ENCODE measurements at regions not wholly inside any gene's neighbourhood (a gene's known extent, or its start where the extent isn't known, plus 50 kb on each side); places are given as distances from the start of the nearest gene placed in this dataset.

DNA sequence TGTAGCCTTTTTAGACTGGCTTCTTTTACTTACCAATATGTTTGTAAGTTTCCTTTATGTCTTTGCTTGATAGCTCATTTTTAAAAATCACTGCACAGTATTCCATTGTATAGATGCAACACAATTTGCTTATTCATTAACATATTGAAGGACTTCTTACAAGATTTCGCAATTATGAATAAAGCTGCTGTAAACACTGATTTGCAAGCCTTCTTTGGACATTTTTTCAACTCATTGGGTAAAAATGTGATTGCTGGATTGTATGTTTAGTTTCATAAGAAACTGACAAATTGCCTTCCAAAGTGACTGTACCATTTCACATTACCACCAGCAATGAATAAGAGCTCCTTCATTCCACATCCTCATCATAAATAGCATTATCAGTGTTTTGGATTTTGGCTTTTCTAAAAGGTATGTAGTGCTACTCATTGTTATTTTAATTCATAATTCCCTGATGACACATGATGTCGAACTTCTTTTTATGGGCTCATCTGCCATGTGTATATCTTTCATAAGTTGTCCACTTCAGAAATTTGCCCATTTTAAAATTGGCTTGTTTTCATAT is 80.7 kb downstream of the TFAP2B start:
- Mint-ChIP-seq H3K9me3 (peaks cover 5% of the 10 kb centered on the region), H3K27ac (no peak overlapping the region), H3K4me1 (no peaks in the 10 kb centered on the region), H3K4me3 (no peak overlapping the region), H3K27me3 (ENCODE audit: insufficient read depth, low read depth) (no peaks in the 10 kb centered on the region), H3K36me3 (no peaks in the 10 kb centered on the region)
- H3K27me3 ChIP-seq, result no peaks in the 10 kb centered on the region
- H3K4me1 ChIP-seq, result no peaks in the 10 kb centered on the region
- H3K36me3 ChIP-seq, result no peaks in the 10 kb centered on the region
- H3K79me2 ChIP-seq (ENCODE audit: low read depth), result no peaks in the 10 kb centered on the region
- no peaks in the 10 kb centered on the region for H4K20me1 ChIP-seq (ENCODE audit: low read depth)
- no peak overlapping the region for H2AFZ ChIP-seq (replicated peaks)
- no peak overlapping the region for H3K4me2 ChIP-seq
- no peak for DNase-seq (ENCODE audit: low spot score)
- no peak overlapping the region for H3K9ac ChIP-seq
- H3F3A ChIP-seq (ENCODE audit: low read depth), result no peaks in the 10 kb centered on the region
- TF ChIP-seq EZH2phosphoT487 (IDR thresholded peaks at IDR 0.05), result no peak
- TF ChIP-seq, protein P1, sequence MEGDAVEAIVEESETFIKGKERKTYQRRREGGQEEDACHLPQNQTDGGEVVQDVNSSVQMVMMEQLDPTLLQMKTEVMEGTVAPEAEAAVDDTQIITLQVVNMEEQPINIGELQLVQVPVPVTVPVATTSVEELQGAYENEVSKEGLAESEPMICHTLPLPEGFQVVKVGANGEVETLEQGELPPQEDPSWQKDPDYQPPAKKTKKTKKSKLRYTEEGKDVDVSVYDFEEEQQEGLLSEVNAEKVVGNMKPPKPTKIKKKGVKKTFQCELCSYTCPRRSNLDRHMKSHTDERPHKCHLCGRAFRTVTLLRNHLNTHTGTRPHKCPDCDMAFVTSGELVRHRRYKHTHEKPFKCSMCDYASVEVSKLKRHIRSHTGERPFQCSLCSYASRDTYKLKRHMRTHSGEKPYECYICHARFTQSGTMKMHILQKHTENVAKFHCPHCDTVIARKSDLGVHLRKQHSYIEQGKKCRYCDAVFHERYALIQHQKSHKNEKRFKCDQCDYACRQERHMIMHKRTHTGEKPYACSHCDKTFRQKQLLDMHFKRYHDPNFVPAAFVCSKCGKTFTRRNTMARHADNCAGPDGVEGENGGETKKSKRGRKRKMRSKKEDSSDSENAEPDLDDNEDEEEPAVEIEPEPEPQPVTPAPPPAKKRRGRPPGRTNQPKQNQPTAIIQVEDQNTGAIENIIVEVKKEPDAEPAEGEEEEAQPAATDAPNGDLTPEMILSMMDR (IDR thresholded peaks at IDR 0.05), result no peak
- no peak for TF ChIP-seq EZH2 (IDR thresholded peaks at IDR 0.05)
- no peak overlapping the region for H3K27ac ChIP-seq
- no peak overlapping the region for H3K4me3 ChIP-seq
- H3K9me3 ChIP-seq (ENCODE audit: low read depth), result no peaks in the 10 kb centered on the region

- no peaks in the 10 kb centered on the region for H4K20me1 ChIP-seq (ENCODE audit: low read depth)
- no peak overlapping the region for H3K4me3 Mint-ChIP-seq
- no peaks in the 10 kb centered on the region for H3K4me1 ChIP-seq
- H3K9me3 Mint-ChIP-seq, result no peaks in the 10 kb centered on the region
- no peaks in the 10 kb centered on the region for H3K27me3 ChIP-seq
- H2AFZ ChIP-seq (replicated peaks), result no peak overlapping the region
- no peaks in the 10 kb centered on the region for H3K27me3 Mint-ChIP-seq (ENCODE audit: insufficient read depth, low read depth)
- H3K9ac ChIP-seq, result no peak overlapping the region
- no peak overlapping the region for H3K4me3 ChIP-seq
- no peak for TF ChIP-seq EZH2phosphoT487 (IDR thresholded peaks at IDR 0.05)
- TF ChIP-seq, protein P1 (IDR thresholded peaks at IDR 0.05), result no peak
- TF ChIP-seq EZH2 (IDR thresholded peaks at IDR 0.05), result no peak
- no peaks in the 10 kb centered on the region for H3K4me1 Mint-ChIP-seq
- no peak overlapping the region for H3K27ac ChIP-seq
- no peak overlapping the region for H3K27ac Mint-ChIP-seq
- H3K36me3 ChIP-seq, result no peaks in the 10 kb centered on the region
- H3K36me3 Mint-ChIP-seq, result no peaks in the 10 kb centered on the region
- no peaks in the 10 kb centered on the region for H3K79me2 ChIP-seq (ENCODE audit: low read depth)
- no peak overlapping the region for H3K4me2 ChIP-seq
- no peaks in the 10 kb centered on the region for H3F3A ChIP-seq (ENCODE audit: low read depth)
- H3K9me3 ChIP-seq (ENCODE audit: low read depth), result no peaks in the 10 kb centered on the region
- no peak for DNase-seq (ENCODE audit: low spot score)
These were observed 83.6 kb downstream of the TFAP2B start for GRCh38 chr6:50902260-50902659.

GRCh38 chr6:50905297-50905696 is 86.6 kb downstream of the TFAP2B start:
- DNase-seq (ENCODE audit: low spot score), result no peak
- no peak overlapping the region for H3K9ac ChIP-seq
- H3K9me3 ChIP-seq (ENCODE audit: low read depth), result no peaks in the 10 kb centered on the region
- TF ChIP-seq, protein P1 (IDR thresholded peaks at IDR 0.05), result no peak
- no peak for TF ChIP-seq EZH2 (IDR thresholded peaks at IDR 0.05)
- TF ChIP-seq EZH2phosphoT487 (IDR thresholded peaks at IDR 0.05), result no peak
- H3K4me1 ChIP-seq, result no peaks in the 10 kb centered on the region
- no peak overlapping the region for H2AFZ ChIP-seq (replicated peaks)
- H3K36me3 ChIP-seq, result no peaks in the 10 kb centered on the region
- Mint-ChIP-seq H3K9me3 (no peaks in the 10 kb centered on the region), H3K27me3 (ENCODE audit: insufficient read depth, low read depth) (no peaks in the 10 kb centered on the region), H3K4me3 (no peak overlapping the region), H3K36me3 (no peaks in the 10 kb centered on the region), H3K27ac (no peak overlapping the region), H3K4me1 (no peaks in the 10 kb centered on the region)
- H3K4me3 ChIP-seq, result no peak overlapping the region
- no peak overlapping the region for H3K4me2 ChIP-seq
- H4K20me1 ChIP-seq (ENCODE audit: low read depth), result no peaks in the 10 kb centered on the region
- H3K79me2 ChIP-seq (ENCODE audit: low read depth), result no peaks in the 10 kb centered on the region
- H3F3A ChIP-seq (ENCODE audit: low read depth), result no peaks in the 10 kb centered on the region
- H3K27ac ChIP-seq, result no peak overlapping the region
- H3K27me3 ChIP-seq, result no peaks in the 10 kb centered on the region
